ENCODE measurements at regions not wholly inside any gene's neighbourhood (a gene's known extent, or its start where the extent isn't known, plus 50 kb on each side); places are given as distances from the start of the nearest gene placed in this dataset.

GRCh38 chr11:71079795-71080194, 172.6 kb downstream of the SHANK2 start:
- Histone ChIP-seq H2AFZ (ENCODE audit: low read length) (no peak overlapping the region), H3K9me2 (replicated peaks; ENCODE audit: low read depth, low read length) (no peaks in the 10 kb centered on the region), H3F3A (ENCODE audit: low read depth) (no peaks in the 10 kb centered on the region), H3K9me3 (ENCODE audit: insufficient read depth, low read depth, low read length) (peaks cover 4% of the 10 kb centered on the region; the same call in 1 of the 2 replicates), H3K9ac (ENCODE audit: low read depth, low read length, poor library complexity, severe bottlenecking) (no peak overlapping the region), H3K4me3 (ENCODE audit: low read length, poor library complexity, severe bottlenecking) (no peak overlapping the region), H3K4me1 (ENCODE audit: insufficient read depth, low read length, poor library complexity, severe bottlenecking) (no peaks in the 10 kb centered on the region), H3K36me3 (ENCODE audit: insufficient read depth, low read length) (no peaks in the 10 kb centered on the region), H4K20me1 (ENCODE audit: insufficient read depth, low read length, poor library complexity, severe bottlenecking) (no peaks in the 10 kb centered on the region), H3K4me2 (ENCODE audit: low read depth, low read length, poor library complexity, severe bottlenecking) (no peak overlapping the region), H3K79me2 (ENCODE audit: insufficient read depth, low read length) (no peaks in the 10 kb centered on the region), H3K27me3 (ENCODE audit: insufficient read depth, low read length, poor library complexity, severe bottlenecking) (no peaks in the 10 kb centered on the region)
- TF ChIP-seq EZH2phosphoT487 (IDR thresholded peaks at IDR 0.05; ENCODE audit: borderline replicate concordance), result no peak
- TF ChIP-seq, protein P1, sequence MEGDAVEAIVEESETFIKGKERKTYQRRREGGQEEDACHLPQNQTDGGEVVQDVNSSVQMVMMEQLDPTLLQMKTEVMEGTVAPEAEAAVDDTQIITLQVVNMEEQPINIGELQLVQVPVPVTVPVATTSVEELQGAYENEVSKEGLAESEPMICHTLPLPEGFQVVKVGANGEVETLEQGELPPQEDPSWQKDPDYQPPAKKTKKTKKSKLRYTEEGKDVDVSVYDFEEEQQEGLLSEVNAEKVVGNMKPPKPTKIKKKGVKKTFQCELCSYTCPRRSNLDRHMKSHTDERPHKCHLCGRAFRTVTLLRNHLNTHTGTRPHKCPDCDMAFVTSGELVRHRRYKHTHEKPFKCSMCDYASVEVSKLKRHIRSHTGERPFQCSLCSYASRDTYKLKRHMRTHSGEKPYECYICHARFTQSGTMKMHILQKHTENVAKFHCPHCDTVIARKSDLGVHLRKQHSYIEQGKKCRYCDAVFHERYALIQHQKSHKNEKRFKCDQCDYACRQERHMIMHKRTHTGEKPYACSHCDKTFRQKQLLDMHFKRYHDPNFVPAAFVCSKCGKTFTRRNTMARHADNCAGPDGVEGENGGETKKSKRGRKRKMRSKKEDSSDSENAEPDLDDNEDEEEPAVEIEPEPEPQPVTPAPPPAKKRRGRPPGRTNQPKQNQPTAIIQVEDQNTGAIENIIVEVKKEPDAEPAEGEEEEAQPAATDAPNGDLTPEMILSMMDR (conservative IDR thresholded peaks at IDR 0.05; ENCODE audit: low read length), result no peak

GRCh38 chr11:71078482-71078881, 173.9 kb downstream of the SHANK2 start:
- no peak overlapping the region for H2AFZ ChIP-seq (ENCODE audit: low read length)
- no peaks in the 10 kb centered on the region for H3K9me2 ChIP-seq (replicated peaks; ENCODE audit: low read depth, low read length)
- H3K4me3 ChIP-seq (ENCODE audit: low read length, poor library complexity, severe bottlenecking), result no peak overlapping the region
- TF ChIP-seq, protein P1 (conservative IDR thresholded peaks at IDR 0.05; ENCODE audit: low read length), result no peak
- no peak overlapping the region for H3K4me2 ChIP-seq (ENCODE audit: low read depth, low read length, poor library complexity, severe bottlenecking)
- H4K20me1 ChIP-seq (ENCODE audit: insufficient read depth, low read length, poor library complexity, severe bottlenecking), result no peaks in the 10 kb centered on the region
- no peaks in the 10 kb centered on the region for H3K79me2 ChIP-seq (ENCODE audit: insufficient read depth, low read length)
- H3K9me3 ChIP-seq (ENCODE audit: insufficient read depth, low read depth, low read length), result peaks cover 7% of the 10 kb centered on the region; the same call in 1 of the 2 replicates
- no peaks in the 10 kb centered on the region for H3K36me3 ChIP-seq (ENCODE audit: insufficient read depth, low read length)
- no peaks in the 10 kb centered on the region for H3K27me3 ChIP-seq (ENCODE audit: insufficient read depth, low read length, poor library complexity, severe bottlenecking)
- no peak overlapping the region for H3K9ac ChIP-seq (ENCODE audit: low read depth, low read length, poor library complexity, severe bottlenecking)
- no peaks in the 10 kb centered on the region for H3F3A ChIP-seq (ENCODE audit: low read depth)
- H3K4me1 ChIP-seq (ENCODE audit: insufficient read depth, low read length, poor library complexity, severe bottlenecking), result no peaks in the 10 kb centered on the region

- no peak overlapping the region for H3K9ac ChIP-seq (ENCODE audit: low read depth, low read length, poor library complexity, severe bottlenecking)
- no peaks in the 10 kb centered on the region for H3K9me2 ChIP-seq (replicated peaks; ENCODE audit: low read depth, low read length)
- H3K4me1 ChIP-seq (ENCODE audit: insufficient read depth, low read length, poor library complexity, severe bottlenecking), result no peaks in the 10 kb centered on the region
- H3K36me3 ChIP-seq (ENCODE audit: insufficient read depth, low read length), result no peaks in the 10 kb centered on the region
- no peak for TF ChIP-seq EZH2phosphoT487 (IDR thresholded peaks at IDR 0.05; ENCODE audit: borderline replicate concordance)
- TF ChIP-seq, protein P1 (conservative IDR thresholded peaks at IDR 0.05; ENCODE audit: low read length), result no peak
- H3K79me2 ChIP-seq (ENCODE audit: insufficient read depth, low read length), result no peaks in the 10 kb centered on the region
- H3K9me3 ChIP-seq (ENCODE audit: insufficient read depth, low read depth, low read length), result peaks cover 9% of the 10 kb centered on the region; the same call in 1 of the 2 replicates
- H3K27me3 ChIP-seq (ENCODE audit: insufficient read depth, low read length, poor library complexity, severe bottlenecking), result no peaks in the 10 kb centered on the region
- no peak overlapping the region for H2AFZ ChIP-seq (ENCODE audit: low read length)
- no peak overlapping the region for H3K4me3 ChIP-seq (ENCODE audit: low read length, poor library complexity, severe bottlenecking)
- no peak overlapping the region for H3K4me2 ChIP-seq (ENCODE audit: low read depth, low read length, poor library complexity, severe bottlenecking)
- no peaks in the 10 kb centered on the region for H3F3A ChIP-seq (ENCODE audit: low read depth)
- no peaks in the 10 kb centered on the region for H4K20me1 ChIP-seq (ENCODE audit: insufficient read depth, low read length, poor library complexity, severe bottlenecking)
Measured at GRCh38 chr11:71076525-71077304, 175.7 kb downstream of the SHANK2 start.
